Fibroblast of lung (primary cell): ENCODE measurements at regions not wholly inside any gene's neighbourhood (a gene's known extent, or its start where the extent isn't known, plus 50 kb on each side); places are given as distances from the start of the nearest gene placed in this dataset.

Experiments
- EZH2 ChIP-seq: IDR thresholded peaks from 2 replicates; pipeline ENCODE4 v1.5.1; 2012; ENCODE audit warnings: low read length, control low read depth, mild to moderate bottlenecking; ENCODE audit errors: missing control alignments
- TF ChIP-seq, protein P1 (sequence below), 2 donors: IDR thresholded peaks in 1 of 2; conservative IDR thresholded peaks in 1 of 2; 1 replicate in 1 of 2; 2 replicates in 1 of 2; pipeline ENCODE4 v1.5.1; 2011 to 2012; ENCODE audit warnings: low read length in 2 of 2, control low read depth in 1 of 2, inconsistent platforms in 1 of 2, low read depth in 1 of 2, mild to moderate bottlenecking in 1 of 2

DNA sequence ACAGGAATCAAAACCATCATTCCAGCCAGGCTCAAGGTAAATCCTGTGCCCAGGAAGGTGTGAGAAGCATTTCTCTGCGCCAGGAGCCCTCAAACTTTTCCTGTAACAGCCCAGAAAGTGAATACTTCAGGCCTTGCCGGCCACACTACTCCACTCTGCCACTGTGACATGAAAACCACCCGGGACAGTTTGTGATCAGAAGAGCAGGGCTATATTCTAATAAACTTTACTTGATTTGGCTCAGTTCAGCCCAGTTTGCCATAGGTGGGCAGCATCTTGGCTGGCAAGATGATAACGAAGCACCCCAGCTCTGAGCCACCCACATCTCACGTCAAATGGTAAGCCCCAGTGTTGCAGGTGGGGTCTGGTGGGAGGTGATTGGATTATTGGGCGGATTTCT, 249.4 kb downstream of the DLL1 start:
- TF ChIP-seq EZH2, result no peak
- TF ChIP-seq, protein P1, sequence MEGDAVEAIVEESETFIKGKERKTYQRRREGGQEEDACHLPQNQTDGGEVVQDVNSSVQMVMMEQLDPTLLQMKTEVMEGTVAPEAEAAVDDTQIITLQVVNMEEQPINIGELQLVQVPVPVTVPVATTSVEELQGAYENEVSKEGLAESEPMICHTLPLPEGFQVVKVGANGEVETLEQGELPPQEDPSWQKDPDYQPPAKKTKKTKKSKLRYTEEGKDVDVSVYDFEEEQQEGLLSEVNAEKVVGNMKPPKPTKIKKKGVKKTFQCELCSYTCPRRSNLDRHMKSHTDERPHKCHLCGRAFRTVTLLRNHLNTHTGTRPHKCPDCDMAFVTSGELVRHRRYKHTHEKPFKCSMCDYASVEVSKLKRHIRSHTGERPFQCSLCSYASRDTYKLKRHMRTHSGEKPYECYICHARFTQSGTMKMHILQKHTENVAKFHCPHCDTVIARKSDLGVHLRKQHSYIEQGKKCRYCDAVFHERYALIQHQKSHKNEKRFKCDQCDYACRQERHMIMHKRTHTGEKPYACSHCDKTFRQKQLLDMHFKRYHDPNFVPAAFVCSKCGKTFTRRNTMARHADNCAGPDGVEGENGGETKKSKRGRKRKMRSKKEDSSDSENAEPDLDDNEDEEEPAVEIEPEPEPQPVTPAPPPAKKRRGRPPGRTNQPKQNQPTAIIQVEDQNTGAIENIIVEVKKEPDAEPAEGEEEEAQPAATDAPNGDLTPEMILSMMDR (conservative IDR thresholded peaks at IDR 0.05 in 1 of 2, IDR thresholded peaks at IDR 0.05 in 1 of 2; ENCODE audit: low read depth in 1 of 2, low read length in 2 of 2), result no peak
